ENCODE measurements at regions not wholly inside any gene's neighbourhood (a gene's known extent, or its start where the extent isn't known, plus 50 kb on each side); places are given as distances from the start of the nearest gene placed in this dataset.
"Not testable (repeated sequence)": the region's sequence is repeated elsewhere in the genome, so short reads cannot be mapped to it uniquely, and the experiment has no call there.

GRCh38 chr12:10453-10852 lies 56.1 kb upstream of the IQSEC3 start:
- not testable (repeated sequence) for DNase-seq (ENCODE audit: low spot score)

GRCh38 chr12:10879-11812 lies 55.4 kb upstream of the IQSEC3 start:
- not testable (repeated sequence) for DNase-seq (ENCODE audit: low spot score)

GRCh38 chr12:12306-12705 lies 54.3 kb upstream of the IQSEC3 start:
- not testable (repeated sequence) for DNase-seq (ENCODE audit: low spot score)

- peak; percentile 46 for DNase-seq (ENCODE audit: low spot score)
Observed at GRCh38 chr12:12725-13640, 53.6 kb upstream of the IQSEC3 start.

GRCh38 chr12:13841-14240 lies 52.7 kb upstream of the IQSEC3 start:
- DNase-seq (ENCODE audit: low spot score) = not testable (repeated sequence)

- DNase-seq (ENCODE audit: low spot score) = not testable (repeated sequence)
Observed at GRCh38 chr12:14696-15095, 51.9 kb upstream of the IQSEC3 start.

- DNase-seq (ENCODE audit: low spot score) = not testable (repeated sequence)
Observed at GRCh38 chr12:15381-15780, 51.2 kb upstream of the IQSEC3 start.

- not testable (repeated sequence) for DNase-seq (ENCODE audit: low spot score)
Observed at GRCh38 chr12:16019-16418, 50.5 kb upstream of the IQSEC3 start.

- not testable (repeated sequence) for DNase-seq (ENCODE audit: low spot score)
Observed at GRCh38 chr12:16541-16940, 50.0 kb upstream of the IQSEC3 start.
